HepG2 (cell line): ENCODE measurements at regions not wholly inside any gene's neighbourhood (a gene's known extent, or its start where the extent isn't known, plus 50 kb on each side); places are given as distances from the start of the nearest gene placed in this dataset.

Experiments
- AHR ChIP-seq: IDR thresholded peaks from 2 replicates; pipeline ENCODE4 v1.6.1; 2018; ENCODE audit warnings: missing genetic modification reagents, missing compliant biosample characterization
- BCL6 ChIP-seq: IDR thresholded peaks from 2 replicates; pipeline ENCODE4 v1.6.1; 2016; ENCODE audit warnings: missing genetic modification reagents, missing compliant biosample characterization
- CCDC6 ChIP-seq: sonication (generic); formaldehyde crosslinking; IDR thresholded peaks from 2 replicates; pipeline ENCODE4 v1.8.1; 2022; ENCODE audit warnings: mild to moderate bottlenecking, missing genetic modification reagents, moderate library complexity
- CEBPG ChIP-seq: IDR thresholded peaks from 2 replicates; pipeline ENCODE4 v1.6.1; 2016
- DNMT1 ChIP-seq: sonication (generic); formaldehyde crosslinking; IDR thresholded peaks from 2 replicates; pipeline ENCODE4 v1.5.1; 2020; ENCODE audit warnings: mild to moderate bottlenecking, missing genetic modification reagents
- FOXC1 ChIP-seq: sonication (generic); formaldehyde crosslinking; IDR thresholded peaks from 2 replicates; pipeline ENCODE4 v1.8.0; 2022; ENCODE audit warnings: mild to moderate bottlenecking, missing genetic modification reagents, borderline replicate concordance
- HNF4A ChIP-seq: sonication (generic); formaldehyde crosslinking; IDR thresholded peaks from 2 replicates; pipeline ENCODE4 v1.4.0; 2020; ENCODE audit warnings: missing genetic modification reagents
- HOXA9 ChIP-seq: sonication (generic); formaldehyde crosslinking; IDR thresholded peaks from 2 replicates; pipeline ENCODE4 v1.8.1; 2022; ENCODE audit warnings: missing genetic modification reagents, mild to moderate bottlenecking, moderate library complexity, borderline replicate concordance
- MBD4 ChIP-seq: IDR thresholded peaks from 2 replicates; pipeline ENCODE4 v1.6.1; 2012; ENCODE audit warnings: low read length, inconsistent platforms, borderline replicate concordance
- MED1 ChIP-seq: sonication (generic); formaldehyde crosslinking; IDR thresholded peaks from 2 replicates; pipeline ENCODE4 v1.4.0; 2020; ENCODE audit warnings: missing genetic modification reagents
- MIER3 ChIP-seq: IDR thresholded peaks from 2 replicates; pipeline ENCODE4 v1.6.1; 2016; ENCODE audit warnings: missing compliant biosample characterization, borderline replicate concordance
- NKX3-1 ChIP-seq: sonication (generic); formaldehyde crosslinking; IDR thresholded peaks from 2 replicates; pipeline ENCODE4 v1.5.0; 2020; ENCODE audit warnings: missing genetic modification reagents
- NPAS2 ChIP-seq: sonication (generic); formaldehyde crosslinking; IDR thresholded peaks from 2 replicates; pipeline ENCODE4 v1.8.0; 2022; ENCODE audit warnings: mild to moderate bottlenecking, missing genetic modification reagents, borderline replicate concordance
- POLR2G ChIP-seq: fragments of 200-400 bp; formaldehyde crosslinking; IDR thresholded peaks from 2 replicates; pipeline ENCODE4 v1.6.1; 2018; ENCODE audit warnings: mild to moderate bottlenecking, low read depth, low read length, moderate library complexity
- RCOR2 ChIP-seq: IDR thresholded peaks from 2 replicates; pipeline ENCODE4 v1.6.1; 2016; ENCODE audit warnings: missing biosample characterization, missing genetic modification reagents
- RFX1 ChIP-seq: fragments of 450-650 bp; IDR thresholded peaks from 2 replicates; pipeline ENCODE4 v1.6.1; 2017
- SALL1 ChIP-seq: sonication (generic); formaldehyde crosslinking; IDR thresholded peaks from 2 replicates; pipeline ENCODE4 v1.8.0; 2022; ENCODE audit warnings: mild to moderate bottlenecking, missing genetic modification reagents
- SIN3A ChIP-seq: IDR thresholded peaks from 2 replicates; pipeline ENCODE4 v1.6.1; 2011; ENCODE audit warnings: low read depth, mild to moderate bottlenecking, control low read depth, low read length, borderline replicate concordance
- SIN3B ChIP-seq: fragments of 150-350 bp; IDR thresholded peaks from 2 replicates; pipeline ENCODE4 v1.6.1; 2014; ENCODE audit warnings: low read length
- SP5 ChIP-seq: IDR thresholded peaks from 2 replicates; pipeline ENCODE4 v1.6.1; 2016; ENCODE audit warnings: low read depth, borderline replicate concordance
- SRF ChIP-seq: IDR thresholded peaks from 2 replicates; pipeline ENCODE4 v1.6.1; 2011; ENCODE audit warnings: mild to moderate bottlenecking, low read depth, low read length, moderate library complexity
- TEAD3 ChIP-seq: optimal IDR thresholded peaks from 2 replicates; pipeline ENCODE3; 2016; ENCODE audit warnings: borderline replicate concordance
- ZBTB42 ChIP-seq: sonication (generic); formaldehyde crosslinking; IDR thresholded peaks from 2 replicates; pipeline ENCODE4 v1.5.0; 2020; ENCODE audit warnings: mild to moderate bottlenecking, missing genetic modification reagents
- ZKSCAN1 ChIP-seq: fragments of 150-350 bp; IDR thresholded peaks from 2 replicates; pipeline ENCODE4 v1.6.1; 2014; ENCODE audit warnings: low read length
- ZMYM4 ChIP-seq: sonication (generic); formaldehyde crosslinking; IDR thresholded peaks from 2 replicates; pipeline ENCODE4 v1.8.1; 2023; ENCODE audit warnings: mild to moderate bottlenecking, missing genetic modification reagents
- ZNF17 ChIP-seq: sonication (generic); formaldehyde crosslinking; IDR thresholded peaks from 2 replicates; pipeline ENCODE4 v1.5.0; 2020; ENCODE audit warnings: mild to moderate bottlenecking, missing genetic modification reagents
- ZNF256 ChIP-seq: sonication (generic); formaldehyde crosslinking; conservative IDR thresholded peaks from 2 replicates; pipeline ENCODE4 v1.4.0; 2020; ENCODE audit warnings: missing genetic modification reagents
- ZNF264 ChIP-seq: sonication (generic); formaldehyde crosslinking; IDR thresholded peaks from 2 replicates; pipeline ENCODE4 v1.4.0; 2020; ENCODE audit warnings: missing genetic modification reagents
- ZNF510 ChIP-seq: sonication (generic); formaldehyde crosslinking; IDR thresholded peaks from 2 replicates; pipeline ENCODE4 v1.4.0; 2020; ENCODE audit warnings: low read depth, mild to moderate bottlenecking, missing genetic modification reagents
- ZNF552 ChIP-seq: sonication (generic); formaldehyde crosslinking; IDR thresholded peaks from 2 replicates; pipeline ENCODE4 v1.9.0; 2022; ENCODE audit warnings: missing genetic modification reagents, mild to moderate bottlenecking, borderline replicate concordance
- ZNF569 ChIP-seq: sonication (generic); formaldehyde crosslinking; IDR thresholded peaks from 2 replicates; pipeline ENCODE4 v1.5.0; 2020; ENCODE audit warnings: mild to moderate bottlenecking, missing genetic modification reagents, moderate library complexity, borderline replicate concordance
- ZNF644 ChIP-seq: IDR thresholded peaks from 2 replicates; pipeline ENCODE4 v1.6.1; 2016; ENCODE audit warnings: low read depth
- ZNF709 ChIP-seq: sonication (generic); formaldehyde crosslinking; IDR thresholded peaks from 2 replicates; pipeline ENCODE4 v1.5.0; 2020; ENCODE audit warnings: mild to moderate bottlenecking, missing genetic modification reagents
- ZNF773 ChIP-seq: sonication (generic); formaldehyde crosslinking; IDR thresholded peaks from 2 replicates; pipeline ENCODE4 v1.4.0; 2020; ENCODE audit warnings: missing genetic modification reagents, borderline replicate concordance
- TF ChIP-seq, protein P1 (sequence below): IDR thresholded peaks from 2 replicates; pipeline ENCODE4 v1.6.1; 2016; ENCODE audit warnings: low read depth, control low read depth
- TF ChIP-seq, protein P2 (sequence below): sonication (generic); formaldehyde crosslinking; IDR thresholded peaks from 2 replicates; pipeline ENCODE4 v1.8.0; 2022; ENCODE audit warnings: missing genetic modification reagents, mild to moderate bottlenecking, borderline replicate concordance

DNA sequence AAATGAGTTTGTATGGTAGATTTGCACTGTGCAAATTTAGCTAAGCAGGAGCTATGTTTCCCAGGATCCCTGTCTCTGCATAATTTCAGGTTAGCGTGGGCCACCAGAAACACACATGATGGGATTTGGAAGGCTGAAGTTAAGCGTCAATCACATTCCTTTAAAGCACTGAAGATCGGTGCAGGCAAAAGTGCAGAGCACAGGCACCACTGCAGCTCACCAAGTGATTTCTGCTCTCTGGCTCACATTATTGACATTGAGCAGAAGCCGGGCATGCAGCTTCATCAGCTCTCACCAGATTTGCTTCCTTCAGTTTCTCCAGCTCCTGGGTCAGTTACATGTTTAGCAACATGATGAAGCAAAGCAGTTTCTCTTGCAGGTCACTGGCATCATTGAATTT lies 256.4 kb upstream of the TGFBR2 start (continued):
- TF ChIP-seq SALL1 (CRISPR knock-in tag) (peak; percentile 14; the same call in 1 of the 2 replicates), HNF4A (CRISPR knock-in tag) (0 out of 2 replicates have a peak, but pooled peaks have one; percentile 8), ZNF17 (no peak), SP5 (CRISPR knock-in tag) (no peak), TEAD3 (peak; percentile 72), NKX3-1 (CRISPR knock-in tag) (no peak), RFX1 (no peak), MIER3 (CRISPR knock-in tag) (no peak), ZBTB42 (CRISPR knock-in tag) (no peak), SIN3B (no peak), RCOR2 (CRISPR knock-in tag) (0 out of 2 replicates have a peak, but pooled peaks have one; percentile 16), ZNF552 (CRISPR knock-in tag) (no peak), MED1 (CRISPR knock-in tag) (peak; percentile 42), ZNF264 (CRISPR knock-in tag) (no peak), NPAS2 (no peak), BCL6 (CRISPR knock-in tag) (no peak), ZNF256 (no peak), ZNF773 (CRISPR knock-in tag) (no peak), CCDC6 (CRISPR knock-in tag) (no peak), AHR (CRISPR knock-in tag) (no peak), ZNF644 (CRISPR knock-in tag) (no peak), SIN3A (no peak), ZNF709 (CRISPR knock-in tag) (no peak), FOXC1 (CRISPR knock-in tag) (peak; percentile 53; the same call in 1 of the 2 replicates), CEBPG (CRISPR knock-in tag) (no peak), MBD4 (0 out of 2 replicates have a peak, but pooled peaks have one; percentile 40), ZNF569 (CRISPR knock-in tag) (no peak), SRF (no peak), ZNF510 (CRISPR knock-in tag) (no peak), HOXA9 (CRISPR knock-in tag) (no peak), ZKSCAN1 (no peak), ZMYM4 (CRISPR knock-in tag) (no peak), POLR2G (no peak), DNMT1 (CRISPR knock-in tag) (no peak)
- TF ChIP-seq, protein P1, sequence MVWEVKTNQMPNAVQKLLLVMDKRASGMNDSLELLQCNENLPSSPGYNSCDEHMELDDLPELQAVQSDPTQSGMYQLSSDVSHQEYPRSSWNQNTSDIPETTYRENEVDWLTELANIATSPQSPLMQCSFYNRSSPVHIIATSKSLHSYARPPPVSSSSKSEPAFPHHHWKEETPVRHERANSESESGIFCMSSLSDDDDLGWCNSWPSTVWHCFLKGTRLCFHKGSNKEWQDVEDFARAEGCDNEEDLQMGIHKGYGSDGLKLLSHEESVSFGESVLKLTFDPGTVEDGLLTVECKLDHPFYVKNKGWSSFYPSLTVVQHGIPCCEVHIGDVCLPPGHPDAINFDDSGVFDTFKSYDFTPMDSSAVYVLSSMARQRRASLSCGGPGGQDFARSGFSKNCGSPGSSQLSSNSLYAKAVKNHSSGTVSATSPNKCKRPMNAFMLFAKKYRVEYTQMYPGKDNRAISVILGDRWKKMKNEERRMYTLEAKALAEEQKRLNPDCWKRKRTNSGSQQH = 0 out of 2 replicates have a peak, but pooled peaks have one; percentile 42
- TF ChIP-seq, protein P2, sequence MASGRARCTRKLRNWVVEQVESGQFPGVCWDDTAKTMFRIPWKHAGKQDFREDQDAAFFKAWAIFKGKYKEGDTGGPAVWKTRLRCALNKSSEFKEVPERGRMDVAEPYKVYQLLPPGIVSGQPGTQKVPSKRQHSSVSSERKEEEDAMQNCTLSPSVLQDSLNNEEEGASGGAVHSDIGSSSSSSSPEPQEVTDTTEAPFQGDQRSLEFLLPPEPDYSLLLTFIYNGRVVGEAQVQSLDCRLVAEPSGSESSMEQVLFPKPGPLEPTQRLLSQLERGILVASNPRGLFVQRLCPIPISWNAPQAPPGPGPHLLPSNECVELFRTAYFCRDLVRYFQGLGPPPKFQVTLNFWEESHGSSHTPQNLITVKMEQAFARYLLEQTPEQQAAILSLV (CRISPR knock-in tag) = no peak
